ELR (cell line): ENCODE measurements at regions not wholly inside any gene's neighbourhood (a gene's known extent, or its start where the extent isn't known, plus 50 kb on each side); places are given as distances from the start of the nearest gene placed in this dataset.
"Not testable (repeated sequence)": the region's sequence is repeated elsewhere in the genome, so short reads cannot be mapped to it uniquely, and the experiment has no call there.

Source experiments
- DNase-seq: peaks from one replicate; pipeline ENCODE4 v3.0.0-alpha.2; 2015; ENCODE audit warnings: low read depth

DNA sequence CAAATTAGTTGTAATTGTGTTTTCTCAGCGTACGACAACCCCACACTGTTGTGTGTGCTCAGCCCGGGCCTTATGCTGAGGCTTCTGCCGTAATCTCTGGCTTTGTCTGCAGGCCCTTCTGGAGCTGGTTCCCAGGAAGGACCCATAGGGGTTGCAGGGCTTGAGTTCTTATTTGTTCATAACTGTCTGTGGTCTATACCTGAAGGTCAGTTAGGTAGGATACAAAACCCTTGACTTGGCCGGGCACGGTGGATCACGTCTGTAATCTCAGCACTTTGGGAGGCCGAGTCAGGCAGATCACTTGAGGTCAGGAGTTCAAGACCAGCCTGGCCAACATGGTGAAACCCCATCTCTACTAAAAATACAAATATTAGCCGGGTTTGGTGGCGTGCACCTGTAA, 1010.2 kb downstream of the BRD1 start:
- not testable (repeated sequence) for DNase-seq

GRCh38 chr22:48811885-48812284, 1015.8 kb downstream of the BRD1 start:
- DNase-seq, result no peak

DNA sequence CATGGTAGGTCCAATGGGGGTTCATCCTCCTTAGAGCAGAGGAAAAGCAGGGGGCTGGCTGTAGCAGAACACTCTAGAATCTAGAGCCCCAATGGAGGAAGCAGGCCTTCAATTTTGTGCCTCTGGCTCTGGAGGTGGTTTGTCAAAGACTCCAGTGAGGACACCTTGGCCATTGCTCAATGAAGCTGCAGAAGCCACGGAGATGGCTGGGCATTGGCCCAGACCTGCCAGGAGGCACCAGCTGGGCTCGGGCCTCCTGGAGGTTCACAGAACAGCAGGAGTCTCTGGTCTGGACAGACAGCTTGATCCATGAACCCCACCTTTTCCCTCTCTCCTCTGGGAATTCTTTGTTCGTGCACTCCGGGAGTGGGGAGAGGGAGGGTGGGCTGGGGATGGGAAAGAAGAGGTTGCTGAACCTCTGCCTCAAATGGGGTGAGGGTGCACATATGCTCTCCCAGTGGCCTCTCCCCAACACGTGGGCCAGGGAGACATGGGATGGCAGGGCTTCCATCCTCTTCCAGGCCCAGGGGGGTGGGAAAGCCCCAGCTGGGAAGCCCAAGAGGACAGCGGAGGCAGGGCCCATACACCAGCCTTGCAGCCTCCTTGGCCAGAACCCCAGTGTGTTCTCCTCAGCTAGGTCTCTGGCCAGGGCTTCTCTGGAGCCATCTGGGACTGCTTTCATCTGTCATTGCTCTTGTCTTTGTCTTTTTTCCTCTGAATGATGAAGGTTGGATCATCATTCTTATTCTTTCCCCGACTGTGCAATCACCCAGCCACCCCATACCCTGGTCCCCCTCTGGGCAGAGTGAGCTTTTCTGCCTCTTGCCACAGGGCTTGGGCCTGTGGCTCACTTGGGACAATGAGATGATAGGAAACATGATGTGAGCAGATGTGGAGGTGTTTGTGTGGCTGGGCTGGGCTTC, 1019.4 kb downstream of the BRD1 start:
- DNase-seq, result no peak

DNA sequence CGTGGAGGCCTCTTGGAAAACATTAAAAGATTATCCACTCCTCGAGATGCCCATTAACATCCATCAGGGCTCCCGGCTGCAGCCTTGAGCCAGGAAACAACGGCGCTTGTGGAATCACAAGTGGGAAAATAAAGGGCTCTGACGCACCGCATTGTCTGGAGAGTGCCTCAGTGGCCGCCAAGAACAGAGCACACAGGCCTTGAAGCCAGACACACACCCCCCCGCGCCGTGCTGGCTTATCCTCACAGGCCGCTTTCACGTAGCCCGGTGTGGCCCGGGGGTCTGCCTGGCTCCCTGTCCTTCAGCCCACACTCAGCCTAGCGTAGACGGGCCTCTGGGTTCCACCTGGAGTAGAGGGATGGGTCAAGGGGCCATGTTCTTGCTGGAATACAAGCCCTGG, 1020.5 kb downstream of the BRD1 start:
- no peak for DNase-seq

GRCh38 chr22:48806227-48806781, 1021.4 kb downstream of the BRD1 start:
- DNase-seq, result no peak

DNA sequence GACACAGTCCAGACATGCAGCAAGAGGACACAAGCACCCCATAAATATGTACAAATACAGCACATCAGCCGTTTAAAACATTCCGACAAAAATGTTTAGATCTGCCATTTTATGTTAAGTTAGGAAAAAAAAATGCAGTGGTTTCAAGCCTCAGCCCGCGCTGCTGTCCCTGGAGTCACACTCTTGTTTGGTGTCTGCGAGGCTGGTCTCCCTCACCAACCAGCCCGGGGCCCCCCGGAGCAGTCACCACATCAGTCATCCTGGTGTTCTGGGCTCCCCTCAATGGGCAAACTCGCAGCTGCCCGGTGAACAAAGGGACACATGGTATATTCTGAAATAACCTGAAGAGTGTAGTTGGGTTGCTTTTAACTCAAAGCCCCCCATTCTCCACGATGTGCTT, 1022.2 kb downstream of the BRD1 start:
- no peak for DNase-seq

GRCh38 chr22:48804811-48805301, 1022.8 kb downstream of the BRD1 start:
- DNase-seq, result no peak

DNA sequence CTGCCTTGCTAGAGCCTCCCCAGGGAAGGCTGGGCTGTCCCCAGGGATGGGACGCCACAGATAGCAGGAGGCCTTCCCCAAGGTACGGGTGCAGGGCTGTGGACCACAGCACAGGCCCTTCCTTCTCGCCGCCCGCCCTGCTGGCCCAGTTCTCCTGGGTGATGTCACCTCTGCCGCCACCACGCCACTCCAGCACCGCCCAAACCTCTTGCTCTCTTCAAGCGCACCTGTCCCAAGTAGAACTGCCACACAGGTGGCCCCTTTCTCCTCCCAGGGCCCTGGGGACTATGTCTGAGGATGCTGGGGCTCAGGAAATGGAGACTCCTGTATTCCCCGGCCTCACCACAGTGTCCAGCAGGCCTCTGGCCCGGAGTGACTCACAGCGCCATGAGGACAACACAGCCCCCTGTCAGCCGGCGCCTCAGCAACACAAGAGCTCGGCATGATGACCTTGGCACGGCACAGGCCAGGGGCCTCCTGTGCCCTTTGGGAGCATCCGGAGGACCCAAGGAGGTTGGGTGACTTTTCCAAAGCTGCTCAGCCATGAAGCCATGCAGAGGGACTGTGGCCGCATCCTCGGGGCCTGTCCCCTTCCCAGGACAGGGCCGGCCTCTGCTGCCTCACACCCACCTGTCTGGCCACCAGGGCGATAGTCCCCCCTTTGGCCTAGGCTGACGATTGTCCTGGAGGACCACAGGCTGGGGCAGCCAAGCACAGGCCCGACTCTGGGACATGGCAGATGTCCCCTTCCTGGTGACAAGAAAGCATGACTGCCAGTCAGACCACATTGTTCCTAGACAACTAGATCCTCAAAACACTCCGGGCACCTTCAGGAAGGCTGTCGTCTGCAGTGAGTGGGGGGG, 1023.5 kb downstream of the BRD1 start:
- DNase-seq, result no peak

- DNase-seq, result no peak
Observed at GRCh38 chr22:48803171-48803947, 1024.3 kb downstream of the BRD1 start.

GRCh38 chr22:48802576-48802975, 1025.1 kb downstream of the BRD1 start:
- DNase-seq, result no peak

DNA sequence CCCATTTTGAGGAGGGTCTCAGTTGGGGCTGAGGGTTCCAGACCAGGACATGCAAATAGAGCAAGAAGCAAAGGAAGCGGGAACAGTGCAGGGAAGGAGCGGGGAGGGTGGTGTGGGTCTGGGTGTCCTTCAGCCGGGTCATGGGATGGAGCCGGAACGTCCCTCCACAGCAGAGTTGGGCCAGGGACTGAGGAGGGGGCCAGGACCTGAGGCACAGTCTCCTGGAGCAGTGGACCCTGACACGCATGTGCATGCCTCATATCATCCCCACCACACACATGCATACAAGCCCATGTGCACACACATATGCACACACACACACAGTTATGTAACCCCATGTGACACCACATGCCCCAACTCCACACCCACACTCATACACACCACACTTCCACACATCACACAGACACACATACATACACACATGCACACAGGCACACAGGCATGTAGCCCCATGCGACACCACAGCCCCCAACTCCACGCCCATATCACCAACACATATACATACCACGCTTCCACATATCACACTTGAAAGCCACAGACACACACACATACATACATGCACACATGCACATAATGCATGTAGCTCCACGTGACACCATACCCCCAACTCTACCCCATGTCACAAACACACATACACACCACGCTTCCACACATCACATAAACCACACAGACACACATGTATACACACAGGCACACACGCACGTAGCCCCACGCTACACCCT, 1026.6 kb downstream of the BRD1 start:
- no peak for DNase-seq

GRCh38 chr22:48800036-48800885, 1027.4 kb downstream of the BRD1 start:
- no peak for DNase-seq

- DNase-seq, result no peak
Observed at GRCh38 chr22:48799227-48799970, 1028.3 kb downstream of the BRD1 start.

- DNase-seq, result no peak
Observed at GRCh38 chr22:48798281-48799226, 1029.1 kb downstream of the BRD1 start.

- DNase-seq, result no peak
Observed at GRCh38 chr22:48797731-48798130, 1029.9 kb downstream of the BRD1 start.

DNA sequence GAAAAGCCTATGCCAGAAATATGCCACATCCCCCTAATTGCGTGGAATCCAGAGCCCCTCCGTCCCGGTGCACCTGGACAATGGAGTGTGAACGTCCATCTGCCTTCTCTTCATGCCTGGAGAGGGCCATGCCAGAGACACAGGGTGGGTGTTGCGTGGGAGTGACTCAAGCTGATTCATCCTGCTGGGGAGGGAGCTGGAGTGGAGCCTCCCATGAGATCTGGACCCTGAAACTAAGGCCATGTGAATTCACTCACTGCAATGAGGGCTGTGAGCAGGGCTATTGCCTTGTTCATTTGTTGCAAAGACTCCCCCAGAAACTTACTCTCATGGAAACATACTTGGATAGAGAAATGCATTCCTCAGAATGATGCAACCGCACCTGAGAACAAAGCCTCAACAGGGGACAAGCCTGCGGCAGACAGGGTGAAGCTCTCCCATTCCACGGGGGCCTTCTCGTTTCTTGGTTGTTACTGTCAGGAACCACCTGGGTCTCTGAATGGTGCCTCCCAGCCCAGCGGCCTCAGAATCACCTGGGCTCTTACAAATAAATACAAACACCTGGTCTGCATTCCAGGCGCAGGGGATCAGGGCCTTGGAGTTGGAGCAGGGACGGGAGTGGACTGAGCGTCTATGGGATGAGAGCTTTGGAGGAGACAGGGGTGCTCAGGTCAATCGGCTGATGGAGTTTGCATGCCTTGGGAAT, 1031.2 kb downstream of the BRD1 start:
- no peak for DNase-seq

DNA sequence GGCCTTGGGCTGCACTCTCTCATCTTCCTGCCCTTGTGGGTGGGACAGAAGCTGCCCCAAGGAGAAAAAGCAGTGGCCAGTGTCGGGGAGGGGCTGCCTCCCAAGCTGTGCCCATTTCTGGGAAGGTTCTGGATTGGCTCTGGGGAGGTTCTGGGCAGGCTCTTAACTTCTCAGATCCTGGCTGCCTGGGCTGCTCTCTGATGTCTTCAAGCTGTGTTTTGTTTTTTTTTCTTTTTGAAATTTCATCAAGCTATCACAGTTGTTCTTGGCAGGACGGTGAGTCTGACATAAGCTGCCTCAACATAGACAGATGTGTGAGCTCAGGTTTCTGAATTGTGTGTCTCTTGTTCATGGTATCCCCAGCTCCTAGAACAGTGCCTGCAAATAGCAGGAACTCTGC, 1032.0 kb downstream of the BRD1 start:
- no peak for DNase-seq

- DNase-seq, result no peak
Observed at GRCh38 chr22:48794906-48795305, 1032.8 kb downstream of the BRD1 start.
